ENCODE measurements at regions not wholly inside any gene's neighbourhood (a gene's known extent, or its start where the extent isn't known, plus 50 kb on each side); places are given as distances from the start of the nearest gene placed in this dataset.
"Not testable (repeated sequence)": the region's sequence is repeated elsewhere in the genome, so short reads cannot be mapped to it uniquely, and the experiment has no call there.

- CTCF ChIA-PET = no interaction called here
- H3K4me1 Mint-ChIP-seq = no peaks in the 10 kb centered on the region
- peaks cover 8% of the 10 kb centered on the region for H3K9me3 Mint-ChIP-seq (ENCODE audit: low read depth)
- H3K27ac Mint-ChIP-seq = no peak overlapping the region
- no peak overlapping the region for H3K4me3 Mint-ChIP-seq
- DNase-seq (no peak), ATAC-seq (no peak)
- H3K36me3 Mint-ChIP-seq = no peaks in the 10 kb centered on the region
- no peaks in the 10 kb centered on the region for H3K27me3 Mint-ChIP-seq
These were observed 1326.3 kb downstream of the BRINP3 start for GRCh38 chr1:189151361-189151760.

- no peak overlapping the region for H3K4me3 Mint-ChIP-seq
- H3K4me1 Mint-ChIP-seq = no peaks in the 10 kb centered on the region
These were observed 1325.0 kb downstream of the BRINP3 start for GRCh38 chr1:189152685-189153084.

GRCh38 chr1:189158155-189158554 lies 1319.5 kb downstream of the BRINP3 start:
- Mint-ChIP-seq H3K4me3 (no peak overlapping the region), H3K4me1 (no peaks in the 10 kb centered on the region), H3K27me3 (no peaks in the 10 kb centered on the region), H3K27ac (no peak overlapping the region), H3K9me3 (ENCODE audit: low read depth) (peaks cover 10% of the 10 kb centered on the region), H3K36me3 (no peaks in the 10 kb centered on the region)
- DNase-seq = no peak
- ATAC-seq = no peak
- CTCF ChIA-PET = no interaction called here

More at GRCh38 chr1:189152685-189153084, 1325.0 kb downstream of the BRINP3 start:
- no peak for DNase-seq
- H3K27ac Mint-ChIP-seq = no peak overlapping the region
- ATAC-seq = no peak
- H3K9me3 Mint-ChIP-seq (ENCODE audit: low read depth) = peaks cover 10% of the 10 kb centered on the region
- no peaks in the 10 kb centered on the region for H3K36me3 Mint-ChIP-seq
- CTCF ChIA-PET = no interaction called here
- no peaks in the 10 kb centered on the region for H3K27me3 Mint-ChIP-seq

- ATAC-seq = no peak
- no peak overlapping the region for H3K4me3 Mint-ChIP-seq
These were observed 1301.8 kb downstream of the BRINP3 start for GRCh38 chr1:189175889-189176288.

GRCh38 chr1:189180057-189180456 lies 1297.6 kb downstream of the BRINP3 start:
- H3K9me3 Mint-ChIP-seq (ENCODE audit: low read depth) = peaks cover 3% of the 10 kb centered on the region
- DNase-seq = no peak
- no peak overlapping the region for H3K4me3 Mint-ChIP-seq
- no peak overlapping the region for H3K27ac Mint-ChIP-seq
- CTCF ChIA-PET = no interaction called here
- no peaks in the 10 kb centered on the region for H3K27me3 Mint-ChIP-seq
- no peaks in the 10 kb centered on the region for H3K4me1 Mint-ChIP-seq
- no peak for ATAC-seq
- no peaks in the 10 kb centered on the region for H3K36me3 Mint-ChIP-seq

More at GRCh38 chr1:189175889-189176288, 1301.8 kb downstream of the BRINP3 start:
- H3K36me3 Mint-ChIP-seq = no peaks in the 10 kb centered on the region
- H3K27ac Mint-ChIP-seq = no peak overlapping the region
- CTCF ChIA-PET = no interaction called here
- no peaks in the 10 kb centered on the region for H3K27me3 Mint-ChIP-seq
- no peak for DNase-seq
- no peaks in the 10 kb centered on the region for H3K4me1 Mint-ChIP-seq
- H3K9me3 Mint-ChIP-seq (ENCODE audit: low read depth) = peaks cover 6% of the 10 kb centered on the region

- no peak overlapping the region for H3K4me3 Mint-ChIP-seq
- no peaks in the 10 kb centered on the region for H3K36me3 Mint-ChIP-seq
- no peaks in the 10 kb centered on the region for H3K9me3 Mint-ChIP-seq (ENCODE audit: low read depth)
- H3K27ac Mint-ChIP-seq = no peak overlapping the region
- CTCF ChIA-PET = no interaction called here
- H3K27me3 Mint-ChIP-seq = no peaks in the 10 kb centered on the region
- DNase-seq = no peak
- H3K4me1 Mint-ChIP-seq = no peaks in the 10 kb centered on the region
- ATAC-seq = no peak
These were observed 1292.6 kb downstream of the BRINP3 start for GRCh38 chr1:189185097-189185496.

GRCh38 chr1:189192741-189193520 lies 1284.7 kb downstream of the BRINP3 start:
- Mint-ChIP-seq H3K27me3 (no peaks in the 10 kb centered on the region), H3K4me1 (no peaks in the 10 kb centered on the region), H3K9me3 (ENCODE audit: low read depth) (peaks cover 2% of the 10 kb centered on the region), H3K4me3 (no peak overlapping the region), H3K27ac (no peak overlapping the region), H3K36me3 (no peaks in the 10 kb centered on the region)
- ATAC-seq = no peak
- no peak for DNase-seq
- CTCF ChIA-PET = no interaction called here

- Mint-ChIP-seq H3K27me3 (no peaks in the 10 kb centered on the region), H3K36me3 (no peaks in the 10 kb centered on the region), H3K4me1 (no peaks in the 10 kb centered on the region), H3K4me3 (no peak overlapping the region), H3K9me3 (ENCODE audit: low read depth) (no peaks in the 10 kb centered on the region), H3K27ac (no peak overlapping the region)
- no peak for ATAC-seq
- CTCF ChIA-PET = no interaction called here
- no peak for DNase-seq
These were observed 1271.8 kb downstream of the BRINP3 start for GRCh38 chr1:189205863-189206262.

- no peak overlapping the region for H3K27ac Mint-ChIP-seq
- no peaks in the 10 kb centered on the region for H3K36me3 Mint-ChIP-seq
- no peak overlapping the region for H3K4me3 Mint-ChIP-seq
- no peaks in the 10 kb centered on the region for H3K4me1 Mint-ChIP-seq
- DNase-seq (no peak), ATAC-seq (no peak)
- CTCF ChIA-PET = no interaction called here
- H3K27me3 Mint-ChIP-seq = no peaks in the 10 kb centered on the region
- no peaks in the 10 kb centered on the region for H3K9me3 Mint-ChIP-seq (ENCODE audit: low read depth)
These were observed 1271.0 kb downstream of the BRINP3 start for GRCh38 chr1:189206617-189207016.

GRCh38 chr1:189211742-189212141 lies 1265.9 kb downstream of the BRINP3 start:
- H3K27ac Mint-ChIP-seq = no peak overlapping the region
- no peaks in the 10 kb centered on the region for H3K9me3 Mint-ChIP-seq (ENCODE audit: low read depth)
- H3K4me3 Mint-ChIP-seq = no peak overlapping the region
- no peaks in the 10 kb centered on the region for H3K27me3 Mint-ChIP-seq
- CTCF ChIA-PET = no interaction called here
- H3K4me1 Mint-ChIP-seq = no peaks in the 10 kb centered on the region
- ATAC-seq = no peak
- no peaks in the 10 kb centered on the region for H3K36me3 Mint-ChIP-seq
- no peak for DNase-seq

GRCh38 chr1:189212606-189213005 lies 1265.1 kb downstream of the BRINP3 start:
- no peaks in the 10 kb centered on the region for H3K27me3 Mint-ChIP-seq
- H3K4me1 Mint-ChIP-seq = no peaks in the 10 kb centered on the region
- no peak for DNase-seq
- ATAC-seq = no peak
- no peak overlapping the region for H3K27ac Mint-ChIP-seq
- H3K9me3 Mint-ChIP-seq (ENCODE audit: low read depth) = no peaks in the 10 kb centered on the region
- H3K4me3 Mint-ChIP-seq = no peak overlapping the region
- CTCF ChIA-PET = no interaction called here
- no peaks in the 10 kb centered on the region for H3K36me3 Mint-ChIP-seq

GRCh38 chr1:189216886-189217285 lies 1260.8 kb downstream of the BRINP3 start:
- DNase-seq = no peak
- Mint-ChIP-seq H3K4me1 (no peaks in the 10 kb centered on the region), H3K36me3 (no peaks in the 10 kb centered on the region), H3K27ac (no peak overlapping the region), H3K4me3 (no peak overlapping the region), H3K27me3 (no peaks in the 10 kb centered on the region), H3K9me3 (ENCODE audit: low read depth) (no peaks in the 10 kb centered on the region)
- no peak for ATAC-seq
- CTCF ChIA-PET = no interaction called here

- no peaks in the 10 kb centered on the region for H3K4me1 Mint-ChIP-seq
- CTCF ChIA-PET = no interaction called here
- H3K27me3 Mint-ChIP-seq = no peaks in the 10 kb centered on the region
- H3K9me3 Mint-ChIP-seq (ENCODE audit: low read depth) = peaks cover 2% of the 10 kb centered on the region
- H3K27ac Mint-ChIP-seq = no peak overlapping the region
- no peak overlapping the region for H3K4me3 Mint-ChIP-seq
- ATAC-seq (no peak), DNase-seq (no peak)
- no peaks in the 10 kb centered on the region for H3K36me3 Mint-ChIP-seq
These were observed 1260.0 kb downstream of the BRINP3 start for GRCh38 chr1:189217646-189218045.

GRCh38 chr1:189220750-189221149 lies 1256.9 kb downstream of the BRINP3 start:
- H3K9me3 Mint-ChIP-seq (ENCODE audit: low read depth) = peaks cover 4% of the 10 kb centered on the region
- no peaks in the 10 kb centered on the region for H3K36me3 Mint-ChIP-seq
- no peak overlapping the region for H3K27ac Mint-ChIP-seq
- H3K27me3 Mint-ChIP-seq = no peaks in the 10 kb centered on the region
- ATAC-seq = no peak
- DNase-seq = no peak
- no peak overlapping the region for H3K4me3 Mint-ChIP-seq
- CTCF ChIA-PET = no interaction called here
- H3K4me1 Mint-ChIP-seq = no peaks in the 10 kb centered on the region

GRCh38 chr1:189225794-189226145 lies 1251.9 kb downstream of the BRINP3 start:
- H3K36me3 Mint-ChIP-seq; H3K9me3 Mint-ChIP-seq (ENCODE audit: low read depth); ATAC-seq; DNase-seq; H3K4me1 Mint-ChIP-seq; H3K4me3 Mint-ChIP-seq; CTCF ChIA-PET; H3K27me3 Mint-ChIP-seq; H3K27ac Mint-ChIP-seq: not testable (repeated sequence)

Measured in activated CD8-positive, alpha-beta memory T cell treated with anti-CD3 and anti-CD28 coated beads, Interleukin-2, amount 10 ng/mL, durations not matched to agents 7 days and 5 days (primary cell).